ENCODE measurements at regions not wholly inside any gene's neighbourhood (a gene's known extent, or its start where the extent isn't known, plus 50 kb on each side); places are given as distances from the start of the nearest gene placed in this dataset.
"Not testable (repeated sequence)": the region's sequence is repeated elsewhere in the genome, so short reads cannot be mapped to it uniquely, and the experiment has no call there.

DNA sequence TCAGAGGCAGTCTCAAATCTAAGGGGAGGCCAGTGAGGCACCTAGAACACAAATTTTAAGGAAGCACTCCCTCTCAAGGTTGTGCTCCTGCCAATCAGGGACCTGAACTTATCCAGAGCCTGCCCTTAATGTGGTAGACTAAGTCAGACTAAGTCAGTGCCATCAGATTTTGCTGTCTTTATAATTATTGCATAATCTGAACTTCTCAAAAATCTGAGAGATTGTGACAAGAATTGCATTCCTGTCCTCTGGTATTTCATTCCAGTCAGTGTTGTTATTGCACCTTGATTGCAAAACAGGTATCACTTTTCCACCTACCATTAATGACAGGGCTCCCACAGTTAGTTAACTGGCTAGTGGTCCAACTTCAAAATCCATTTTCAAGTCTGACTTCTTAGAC, 197.1 kb upstream of the HCN1 start:
- ChIA-PET CTCF (no interaction called here), POLR2A (no interaction called here)
- no peak for DNase-seq
- Histone ChIP-seq H3K36me3 (ENCODE audit: control insufficient read depth in 4 of 4, insufficient read depth in 4 of 4, low read length in 3 of 4) (no peaks in the 10 kb centered on the region), H3K27ac (ENCODE audit: insufficient read depth in 1 of 2, low read depth in 1 of 2, low read length in 2 of 2, poor library complexity in 1 of 2, severe bottlenecking in 2 of 2) (no peak overlapping the region), H3K9me3 (ENCODE audit: control extremely low read depth in 1 of 5, control insufficient read depth in 4 of 5, insufficient read depth in 2 of 5, low read depth in 1 of 5, low read length in 4 of 5) (peaks cover 0 to 6% (median 3%) of the 10 kb centered on the region in 5 experiments), H3K4me1 (ENCODE audit: control extremely low read depth in 1 of 4, control insufficient read depth in 4 of 4, insufficient read depth in 4 of 4, low read length in 3 of 4) (no peaks in the 10 kb centered on the region), H3K4me3 (ENCODE audit: control insufficient read depth in 1 of 7, extremely low read depth in 1 of 7, insufficient read depth in 4 of 7, low read depth in 2 of 7, low read length in 6 of 7) (no peak overlapping the region), H3K27me3 (replicated peaks in 2 of 5; ENCODE audit: control insufficient read depth in 4 of 5, insufficient read depth in 5 of 5, low read length in 4 of 5) (no peaks in the 10 kb centered on the region)

DNA sequence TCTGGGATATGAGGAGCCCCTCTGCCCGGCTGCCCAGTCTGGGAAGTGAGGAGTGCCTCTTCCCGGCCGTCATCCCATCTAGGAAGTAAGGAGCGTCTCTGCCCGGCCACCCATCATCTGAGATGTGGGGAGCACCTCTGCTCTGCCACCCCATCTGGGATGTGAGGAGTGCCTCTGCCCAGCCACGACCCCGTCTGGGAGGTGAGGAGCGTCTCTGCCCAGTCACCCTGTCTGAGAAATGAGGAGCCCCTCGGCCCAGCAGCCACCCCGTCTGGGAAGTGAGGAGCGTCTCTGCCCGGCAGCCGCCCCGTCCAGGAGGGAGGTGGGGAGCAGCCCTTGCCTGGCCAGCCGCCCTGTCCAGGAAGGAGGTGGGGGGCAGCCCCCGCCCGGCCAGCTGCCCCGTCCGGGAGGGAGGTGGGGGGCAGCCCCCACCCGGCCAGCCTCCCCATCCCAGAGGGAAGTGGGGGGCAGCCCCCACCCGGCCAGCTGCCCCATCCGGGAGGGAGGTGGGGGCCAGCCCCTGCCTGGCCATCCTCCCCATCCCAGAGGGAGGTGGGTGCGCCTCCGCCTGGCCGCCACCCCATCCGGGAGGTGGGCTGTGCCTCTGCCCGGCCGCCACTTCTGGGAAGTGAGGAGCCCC, 194.4 kb upstream of the HCN1 start:
- CTCF ChIA-PET = not testable (repeated sequence)

DNA sequence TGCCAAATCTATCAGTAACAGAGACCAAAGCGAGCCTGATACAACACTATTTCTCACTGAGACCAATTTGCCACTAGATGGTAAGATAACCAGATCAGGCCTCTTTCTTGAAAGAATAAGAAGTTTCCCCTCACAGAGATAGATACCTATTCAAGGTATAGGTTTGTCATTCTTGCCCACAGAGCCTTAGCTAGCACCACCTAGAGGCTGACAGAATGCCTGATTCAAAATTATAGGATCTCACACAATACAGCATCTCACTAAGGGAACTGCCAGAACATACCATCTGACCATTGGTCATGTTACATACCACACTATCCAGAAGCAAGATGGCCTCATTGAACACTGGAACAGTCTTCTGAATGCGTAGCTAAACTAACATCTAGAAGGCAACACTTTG, 166.6 kb upstream of the HCN1 start:
- Histone ChIP-seq H3K9me3 (ENCODE audit: control extremely low read depth in 1 of 5, control insufficient read depth in 4 of 5, insufficient read depth in 2 of 5, low read depth in 1 of 5, low read length in 4 of 5) (peaks cover 0 to 5% (median 0%) of the 10 kb centered on the region in 5 experiments), H3K4me1 (ENCODE audit: control extremely low read depth in 1 of 4, control insufficient read depth in 4 of 4, insufficient read depth in 4 of 4, low read length in 3 of 4) (no peaks in the 10 kb centered on the region), H3K27ac (ENCODE audit: insufficient read depth in 1 of 2, low read depth in 1 of 2, low read length in 2 of 2, poor library complexity in 1 of 2, severe bottlenecking in 2 of 2) (no peak overlapping the region), H3K4me3 (ENCODE audit: control insufficient read depth in 1 of 7, extremely low read depth in 1 of 7, insufficient read depth in 4 of 7, low read depth in 2 of 7, low read length in 6 of 7) (no peak overlapping the region), H3K36me3 (ENCODE audit: control insufficient read depth in 4 of 4, insufficient read depth in 4 of 4, low read length in 3 of 4) (no peaks in the 10 kb centered on the region), H3K27me3 (replicated peaks in 2 of 5; ENCODE audit: control insufficient read depth in 4 of 5, insufficient read depth in 5 of 5, low read length in 4 of 5) (no peaks in the 10 kb centered on the region)
- DNase-seq = no peak
- ChIA-PET CTCF (no interaction called here), POLR2A (no interaction called here)
- 14% methylated on average over 1 of the region's 2 CpGs for WGBS (ENCODE audit: insufficient coverage)

More for the DNA sequence above, 194.4 kb upstream of the HCN1 start:
- H3K27me3 ChIP-seq (replicated peaks in 2 of 5; ENCODE audit: control insufficient read depth in 4 of 5, insufficient read depth in 5 of 5, low read length in 4 of 5); H3K4me1 ChIP-seq (ENCODE audit: control extremely low read depth in 1 of 4, control insufficient read depth in 4 of 4, insufficient read depth in 4 of 4, low read length in 3 of 4); DNase-seq; POLR2A ChIA-PET; H3K4me3 ChIP-seq (ENCODE audit: control insufficient read depth in 1 of 7, extremely low read depth in 1 of 7, insufficient read depth in 4 of 7, low read depth in 2 of 7, low read length in 6 of 7); H3K36me3 ChIP-seq (ENCODE audit: control insufficient read depth in 4 of 4, insufficient read depth in 4 of 4, low read length in 3 of 4); H3K27ac ChIP-seq (ENCODE audit: insufficient read depth in 1 of 2, low read depth in 1 of 2, low read length in 2 of 2, poor library complexity in 1 of 2, severe bottlenecking in 2 of 2): not testable (repeated sequence)
- WGBS (ENCODE audit: insufficient coverage) = 95% methylated on average over 19 of the region's 28 CpGs
- H3K9me3 ChIP-seq (ENCODE audit: control extremely low read depth in 1 of 5, control insufficient read depth in 4 of 5, insufficient read depth in 2 of 5, low read depth in 1 of 5, low read length in 4 of 5) = peaks cover 0 to 11% (median 3%) of the 10 kb centered on the region in 5 experiments

DNA sequence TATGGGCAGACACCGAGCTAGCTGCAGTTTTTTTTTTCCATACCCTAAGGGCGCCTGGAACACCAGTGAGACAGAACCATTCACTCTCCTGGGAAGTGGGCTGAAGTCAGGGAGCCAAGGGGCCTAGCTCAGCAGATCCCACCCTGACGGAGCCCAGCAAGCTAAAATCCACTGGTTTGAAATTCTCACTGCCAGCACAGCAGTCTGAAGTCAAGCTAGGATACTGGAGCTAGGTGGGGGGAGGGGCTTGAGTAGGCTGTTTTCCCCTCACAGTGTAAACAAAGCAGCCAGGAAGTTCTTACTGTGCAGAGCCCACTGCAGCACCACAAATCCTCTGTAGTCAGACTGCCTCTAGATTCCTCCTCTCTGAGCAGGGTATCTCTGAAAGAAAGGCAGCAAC, 151.7 kb upstream of the HCN1 start:
- H3K9me3 ChIP-seq (ENCODE audit: control extremely low read depth in 1 of 5, control insufficient read depth in 4 of 5, insufficient read depth in 2 of 5, low read depth in 1 of 5, low read length in 4 of 5) = peaks cover 0 to 5% (median 0%) of the 10 kb centered on the region in 5 experiments
- H3K4me3 ChIP-seq (ENCODE audit: control insufficient read depth in 1 of 7, extremely low read depth in 1 of 7, insufficient read depth in 4 of 7, low read depth in 2 of 7, low read length in 6 of 7) = no peak overlapping the region
- no peaks in the 10 kb centered on the region for H3K36me3 ChIP-seq (ENCODE audit: control insufficient read depth in 4 of 4, insufficient read depth in 4 of 4, low read length in 3 of 4)
- CTCF ChIA-PET = no interaction called here
- no peaks in the 10 kb centered on the region for H3K27me3 ChIP-seq (replicated peaks in 2 of 5; ENCODE audit: control insufficient read depth in 4 of 5, insufficient read depth in 5 of 5, low read length in 4 of 5)
- WGBS (ENCODE audit: insufficient coverage) = 58% methylated on average over 3 of the region's 3 CpGs
- DNase-seq = no peak
- POLR2A ChIA-PET = no interaction called here
- no peak overlapping the region for H3K27ac ChIP-seq (ENCODE audit: insufficient read depth in 1 of 2, low read depth in 1 of 2, low read length in 2 of 2, poor library complexity in 1 of 2, severe bottlenecking in 2 of 2)
- H3K4me1 ChIP-seq (ENCODE audit: control extremely low read depth in 1 of 4, control insufficient read depth in 4 of 4, insufficient read depth in 4 of 4, low read length in 3 of 4) = no peaks in the 10 kb centered on the region

DNA sequence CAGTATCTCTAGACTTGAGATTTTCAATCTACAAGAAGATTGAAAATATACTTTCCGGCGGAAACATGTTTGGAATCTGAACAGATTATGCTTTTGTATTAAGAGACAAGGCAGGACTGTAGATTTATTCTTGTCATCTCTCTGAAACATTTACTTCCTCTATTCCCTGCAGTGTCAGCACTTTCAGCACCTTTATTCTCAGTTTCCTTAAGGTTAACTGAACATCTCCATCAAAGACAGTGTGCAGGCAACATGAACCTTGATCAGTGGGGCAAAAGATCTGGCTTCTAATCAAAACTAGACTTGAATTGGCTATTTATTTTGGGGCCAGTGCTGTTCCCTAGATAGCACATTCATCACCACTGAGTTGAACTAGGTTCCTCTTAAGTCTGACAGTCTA, 129.9 kb upstream of the HCN1 start:
- WGBS (ENCODE audit: insufficient coverage) = no CpG with 5 or more reads among the region's 2 CpGs
- CTCF ChIA-PET = no interaction called here
- no peaks in the 10 kb centered on the region for H3K4me1 ChIP-seq (ENCODE audit: control extremely low read depth in 1 of 4, control insufficient read depth in 4 of 4, insufficient read depth in 4 of 4, low read length in 3 of 4)

DNA sequence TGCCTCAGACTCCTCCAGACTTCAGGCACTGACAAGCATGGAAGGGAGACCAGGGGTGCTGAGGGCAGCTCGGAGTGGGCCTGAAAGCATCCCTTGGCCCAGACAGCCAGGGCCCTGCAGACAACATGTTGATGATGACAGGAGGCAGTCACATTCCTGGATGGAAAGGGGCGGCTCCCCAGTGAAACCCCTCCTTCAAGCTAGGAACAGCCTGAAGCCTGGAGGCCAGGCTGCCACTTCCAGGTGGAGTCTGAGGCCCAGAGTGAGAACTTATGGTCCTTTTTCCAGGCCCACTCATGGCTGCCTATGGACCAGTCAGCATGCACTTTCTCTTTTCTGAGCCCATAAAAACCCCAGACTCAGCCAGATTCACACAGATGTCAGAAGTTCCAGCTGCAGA, 104.2 kb upstream of the HCN1 start:
- H3K9me3 ChIP-seq (ENCODE audit: control extremely low read depth in 1 of 5, control insufficient read depth in 4 of 5, insufficient read depth in 2 of 5, low read depth in 1 of 5, low read length in 4 of 5) = peaks cover 0 to 17% (median 6%) of the 10 kb centered on the region in 5 experiments
- H3K4me3 ChIP-seq (ENCODE audit: control insufficient read depth in 1 of 7, extremely low read depth in 1 of 7, insufficient read depth in 4 of 7, low read depth in 2 of 7, low read length in 6 of 7) = no peak overlapping the region
- POLR2A ChIA-PET = no interaction called here
- CTCF ChIA-PET = no interaction called here
- H3K4me1 ChIP-seq (ENCODE audit: control extremely low read depth in 1 of 4, control insufficient read depth in 4 of 4, insufficient read depth in 4 of 4, low read length in 3 of 4) = no peaks in the 10 kb centered on the region
- H3K36me3 ChIP-seq (ENCODE audit: control insufficient read depth in 4 of 4, insufficient read depth in 4 of 4, low read length in 3 of 4) = no peaks in the 10 kb centered on the region
- DNase-seq = no peak
- H3K27me3 ChIP-seq (replicated peaks in 2 of 5; ENCODE audit: control insufficient read depth in 4 of 5, insufficient read depth in 5 of 5, low read length in 4 of 5) = no peaks in the 10 kb centered on the region
- 86% methylated on average over 2 of the region's 2 CpGs for WGBS (ENCODE audit: insufficient coverage)
- no peak overlapping the region for H3K27ac ChIP-seq (ENCODE audit: insufficient read depth in 1 of 2, low read depth in 1 of 2, low read length in 2 of 2, poor library complexity in 1 of 2, severe bottlenecking in 2 of 2)

More for the DNA sequence above, 129.9 kb upstream of the HCN1 start:
- no peak for DNase-seq
- no peaks in the 10 kb centered on the region for H3K36me3 ChIP-seq (ENCODE audit: control insufficient read depth in 4 of 4, insufficient read depth in 4 of 4, low read length in 3 of 4)
- no peaks in the 10 kb centered on the region for H3K27me3 ChIP-seq (replicated peaks in 2 of 5; ENCODE audit: control insufficient read depth in 4 of 5, insufficient read depth in 5 of 5, low read length in 4 of 5)
- no peak overlapping the region for H3K27ac ChIP-seq (ENCODE audit: insufficient read depth in 1 of 2, low read depth in 1 of 2, low read length in 2 of 2, poor library complexity in 1 of 2, severe bottlenecking in 2 of 2)
- POLR2A ChIA-PET = no interaction called here
- no peak overlapping the region for H3K4me3 ChIP-seq (ENCODE audit: control insufficient read depth in 1 of 7, extremely low read depth in 1 of 7, insufficient read depth in 4 of 7, low read depth in 2 of 7, low read length in 6 of 7)
- peaks cover 0 to 2% (median 0%) of the 10 kb centered on the region in 5 experiments for H3K9me3 ChIP-seq (ENCODE audit: control extremely low read depth in 1 of 5, control insufficient read depth in 4 of 5, insufficient read depth in 2 of 5, low read depth in 1 of 5, low read length in 4 of 5)

DNA sequence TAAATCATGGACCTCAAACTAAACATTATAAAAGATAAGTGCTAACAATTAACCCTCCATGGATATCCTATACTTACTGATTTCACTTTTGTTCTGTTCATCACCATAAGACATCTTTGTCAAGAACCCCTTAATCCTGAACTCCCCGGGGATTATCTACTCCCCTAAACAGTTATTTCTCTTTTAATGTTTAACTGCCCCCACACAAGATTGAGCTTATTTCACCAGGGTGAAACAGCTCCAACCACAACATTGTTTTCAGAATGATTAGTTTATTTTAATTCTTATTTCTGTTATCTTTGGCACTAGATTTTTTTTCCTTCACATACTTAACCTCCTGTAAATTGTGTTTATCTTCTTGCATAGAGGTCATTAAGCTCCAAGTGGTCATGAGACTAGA, 103.2 kb upstream of the HCN1 start:
- no peaks in the 10 kb centered on the region for H3K36me3 ChIP-seq (ENCODE audit: control insufficient read depth in 4 of 4, insufficient read depth in 4 of 4, low read length in 3 of 4)
- no peaks in the 10 kb centered on the region for H3K27me3 ChIP-seq (replicated peaks in 2 of 5; ENCODE audit: control insufficient read depth in 4 of 5, insufficient read depth in 5 of 5, low read length in 4 of 5)
- ChIA-PET POLR2A (no interaction called here), CTCF (no interaction called here)
- DNase-seq = no peak
- H3K27ac ChIP-seq (ENCODE audit: insufficient read depth in 1 of 2, low read depth in 1 of 2, low read length in 2 of 2, poor library complexity in 1 of 2, severe bottlenecking in 2 of 2) = no peak overlapping the region
- WGBS (ENCODE audit: insufficient coverage) = no CpG with 5 or more reads among the region's 1 CpG
- no peak overlapping the region for H3K4me3 ChIP-seq (ENCODE audit: control insufficient read depth in 1 of 7, extremely low read depth in 1 of 7, insufficient read depth in 4 of 7, low read depth in 2 of 7, low read length in 6 of 7)
- peaks cover 0 to 17% (median 6%) of the 10 kb centered on the region in 5 experiments for H3K9me3 ChIP-seq (ENCODE audit: control extremely low read depth in 1 of 5, control insufficient read depth in 4 of 5, insufficient read depth in 2 of 5, low read depth in 1 of 5, low read length in 4 of 5)
- no peaks in the 10 kb centered on the region for H3K4me1 ChIP-seq (ENCODE audit: control extremely low read depth in 1 of 4, control insufficient read depth in 4 of 4, insufficient read depth in 4 of 4, low read length in 3 of 4)
